Vagina (tissue), 2 donors: ENCODE measurements at regions not wholly inside any gene's neighbourhood (a gene's known extent, or its start where the extent isn't known, plus 50 kb on each side); places are given as distances from the start of the nearest gene placed in this dataset.

Source experiments
- CTCF ChIP-seq, 3 experiments: fragments of 450-650 bp in 2 of 3; fragments of 200-600 bp in 1 of 3; sonication (generic) in 1 of 3; IDR thresholded peaks; one replicate each; pipeline ENCODE4 v1.5.1; 2017 to 2019; ENCODE audit warnings: antibody characterized with exemption in 3 of 3, mild to moderate bottlenecking in 2 of 3, moderate library complexity in 2 of 3
- POLR2A ChIP-seq, 2 donors: fragments of 450-650 bp; IDR thresholded peaks; one replicate each; pipeline ENCODE4 v1.6.1; 2017; ENCODE audit warnings: antibody characterized with exemption in 2 of 2, mild to moderate bottlenecking in 2 of 2, moderate library complexity in 2 of 2

- TF ChIP-seq CTCF (IDR thresholded peaks at IDR 0.05), result no peak
- no peak for TF ChIP-seq POLR2A (IDR thresholded peaks at IDR 0.05)
Observed at GRCh38 chr20:40893610-40894236, 134.9 kb upstream of the TOP1 start.
